ENCODE measurements at regions not wholly inside any gene's neighbourhood (a gene's known extent, or its start where the extent isn't known, plus 50 kb on each side); places are given as distances from the start of the nearest gene placed in this dataset.

DNA sequence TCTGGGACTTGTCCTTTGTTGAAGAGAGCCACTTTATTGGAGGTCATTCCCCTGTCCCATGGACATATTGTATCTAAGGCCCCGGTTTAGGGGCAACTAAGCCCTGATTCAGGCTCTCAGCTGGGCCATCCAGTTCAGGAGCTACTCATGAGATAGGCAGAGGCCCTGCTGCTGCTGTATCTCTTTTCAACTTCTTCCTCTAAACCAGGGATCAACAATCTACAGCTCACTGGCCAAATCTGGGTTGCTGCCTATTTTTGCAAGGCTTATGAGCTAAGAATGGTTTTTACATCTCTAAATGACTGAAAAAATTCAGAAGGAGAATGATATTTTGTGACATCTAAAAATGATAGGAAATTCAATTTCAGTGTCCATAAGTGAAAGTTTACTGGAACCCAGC is 166.8 kb upstream of the GLI3 start:
- ChIA-PET CTCF (no interaction called here), POLR2A (no interaction called here)
- ATAC-seq: no peak
- no peak overlapping the region for H3K4me3 Mint-ChIP-seq
- no peaks in the 10 kb centered on the region for H3K36me3 Mint-ChIP-seq (ENCODE audit: low read depth)
- intact Hi-C loops (cut with micrococcal nuclease): no loop called here
- H3K27ac Mint-ChIP-seq: no peak overlapping the region
- no peak for DNase-seq
- H3K9me3 Mint-ChIP-seq: no peaks in the 10 kb centered on the region
- TF ChIP-seq, protein P1, sequence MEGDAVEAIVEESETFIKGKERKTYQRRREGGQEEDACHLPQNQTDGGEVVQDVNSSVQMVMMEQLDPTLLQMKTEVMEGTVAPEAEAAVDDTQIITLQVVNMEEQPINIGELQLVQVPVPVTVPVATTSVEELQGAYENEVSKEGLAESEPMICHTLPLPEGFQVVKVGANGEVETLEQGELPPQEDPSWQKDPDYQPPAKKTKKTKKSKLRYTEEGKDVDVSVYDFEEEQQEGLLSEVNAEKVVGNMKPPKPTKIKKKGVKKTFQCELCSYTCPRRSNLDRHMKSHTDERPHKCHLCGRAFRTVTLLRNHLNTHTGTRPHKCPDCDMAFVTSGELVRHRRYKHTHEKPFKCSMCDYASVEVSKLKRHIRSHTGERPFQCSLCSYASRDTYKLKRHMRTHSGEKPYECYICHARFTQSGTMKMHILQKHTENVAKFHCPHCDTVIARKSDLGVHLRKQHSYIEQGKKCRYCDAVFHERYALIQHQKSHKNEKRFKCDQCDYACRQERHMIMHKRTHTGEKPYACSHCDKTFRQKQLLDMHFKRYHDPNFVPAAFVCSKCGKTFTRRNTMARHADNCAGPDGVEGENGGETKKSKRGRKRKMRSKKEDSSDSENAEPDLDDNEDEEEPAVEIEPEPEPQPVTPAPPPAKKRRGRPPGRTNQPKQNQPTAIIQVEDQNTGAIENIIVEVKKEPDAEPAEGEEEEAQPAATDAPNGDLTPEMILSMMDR (IDR thresholded peaks at IDR 0.05): no peak
- H3K27me3 Mint-ChIP-seq: no peaks in the 10 kb centered on the region
- no peaks in the 10 kb centered on the region for H3K4me1 Mint-ChIP-seq (ENCODE audit: low read depth)

DNA sequence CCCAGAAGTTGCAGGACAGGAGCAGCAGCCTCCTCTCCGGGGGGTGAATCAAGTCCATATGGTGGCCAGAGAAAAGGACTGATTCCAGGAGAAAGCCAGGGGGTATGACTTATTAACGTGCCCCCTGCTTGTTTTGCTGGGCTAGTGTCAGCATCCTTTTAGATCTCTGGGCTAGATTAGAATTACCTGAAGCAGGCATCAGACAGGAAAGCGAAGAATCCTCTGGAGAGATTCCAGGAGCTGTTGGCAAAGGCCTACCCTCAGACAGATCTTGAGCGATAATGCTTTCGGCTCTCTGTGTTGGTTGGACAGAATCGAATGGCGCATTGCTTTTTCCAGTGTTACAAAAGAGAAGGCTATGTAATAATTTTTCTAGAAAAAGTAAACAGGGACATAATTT is 164.0 kb upstream of the GLI3 start:
- ChIA-PET POLR2A (no interaction called here), CTCF (no interaction called here)
- TF ChIP-seq, protein P1 (IDR thresholded peaks at IDR 0.05): no peak
- DNase-seq (no peak), ATAC-seq (no peak)
- no peaks in the 10 kb centered on the region for H3K27me3 Mint-ChIP-seq
- H3K36me3 Mint-ChIP-seq (ENCODE audit: low read depth): no peaks in the 10 kb centered on the region
- H3K4me1 Mint-ChIP-seq (ENCODE audit: low read depth): no peaks in the 10 kb centered on the region
- intact Hi-C loops (cut with micrococcal nuclease): no loop called here
- H3K27ac Mint-ChIP-seq: no peak overlapping the region
- no peak overlapping the region for H3K4me3 Mint-ChIP-seq
- H3K9me3 Mint-ChIP-seq: no peaks in the 10 kb centered on the region

DNA sequence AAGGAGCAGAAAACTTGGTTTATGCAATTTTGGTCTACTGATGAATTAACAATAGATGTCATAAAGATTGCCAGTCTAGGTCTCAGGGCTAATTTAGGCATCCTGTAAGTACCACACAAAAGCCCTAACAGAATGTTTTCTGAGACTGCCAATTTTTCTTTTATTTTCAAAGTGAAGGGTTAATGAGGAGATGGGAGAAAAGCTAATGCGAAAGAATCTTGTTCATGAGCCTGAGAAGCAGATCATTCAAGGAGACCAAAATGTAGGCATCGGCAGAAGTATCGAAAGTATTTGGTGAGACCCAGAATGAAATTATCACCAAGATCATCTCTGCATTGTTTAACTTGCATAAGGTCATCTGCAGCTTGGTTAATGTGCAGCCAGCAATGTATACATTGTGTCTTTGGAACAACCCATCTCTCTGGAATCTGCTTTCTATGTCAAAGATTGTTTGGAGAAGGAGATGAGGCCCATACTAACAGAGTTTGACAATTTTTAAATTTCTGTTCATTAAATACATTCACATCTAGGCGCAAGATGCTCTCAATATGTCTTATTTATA is 163.3 kb upstream of the GLI3 start:
- Mint-ChIP-seq H3K9me3 (no peaks in the 10 kb centered on the region), H3K27ac (no peak overlapping the region), H3K27me3 (no peaks in the 10 kb centered on the region), H3K4me1 (ENCODE audit: low read depth) (no peaks in the 10 kb centered on the region), H3K36me3 (ENCODE audit: low read depth) (no peaks in the 10 kb centered on the region), H3K4me3 (no peak overlapping the region)
- ChIA-PET CTCF (no interaction called here), POLR2A (no interaction called here)
- intact Hi-C loops (cut with micrococcal nuclease): no loop called here
- ATAC-seq: no peak
- TF ChIP-seq, protein P1 (IDR thresholded peaks at IDR 0.05): no peak
- DNase-seq: no peak

DNA sequence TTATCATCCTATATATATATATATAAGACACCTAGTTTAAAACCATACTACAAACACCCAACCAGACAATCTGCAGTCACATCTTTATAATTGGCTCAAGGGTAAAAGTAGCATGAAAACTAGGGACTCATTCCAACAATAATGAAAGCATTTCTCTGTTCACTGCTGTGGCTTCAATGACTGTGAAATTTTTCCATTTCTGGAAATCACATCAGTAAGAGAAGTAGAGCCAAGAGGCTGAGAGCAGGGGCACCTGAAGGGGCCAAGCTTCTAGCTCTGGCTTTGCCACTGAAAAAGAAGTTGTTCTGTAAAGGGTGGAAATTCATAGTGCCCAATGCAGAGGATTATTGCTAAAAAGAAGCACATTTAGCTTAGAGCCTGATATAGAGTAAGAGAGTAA is 158.6 kb upstream of the GLI3 start:
- TF ChIP-seq, protein P1 (IDR thresholded peaks at IDR 0.05): no peak
- no peaks in the 10 kb centered on the region for H3K4me1 Mint-ChIP-seq (ENCODE audit: low read depth)
- no peaks in the 10 kb centered on the region for H3K9me3 Mint-ChIP-seq
- no peaks in the 10 kb centered on the region for H3K36me3 Mint-ChIP-seq (ENCODE audit: low read depth)
- no peaks in the 10 kb centered on the region for H3K27me3 Mint-ChIP-seq
- no peak overlapping the region for H3K4me3 Mint-ChIP-seq
- intact Hi-C loops (cut with micrococcal nuclease): no loop called here
- POLR2A ChIA-PET: interaction anchor here (0.7 kb wide), 1 partner anchor 143 kb away, joined by 3 read pairs; no protein-coding TSS in a partner anchor
- CTCF ChIA-PET: no interaction called here
- ATAC-seq (no peak), DNase-seq (no peak)
- no peak overlapping the region for H3K27ac Mint-ChIP-seq

DNA sequence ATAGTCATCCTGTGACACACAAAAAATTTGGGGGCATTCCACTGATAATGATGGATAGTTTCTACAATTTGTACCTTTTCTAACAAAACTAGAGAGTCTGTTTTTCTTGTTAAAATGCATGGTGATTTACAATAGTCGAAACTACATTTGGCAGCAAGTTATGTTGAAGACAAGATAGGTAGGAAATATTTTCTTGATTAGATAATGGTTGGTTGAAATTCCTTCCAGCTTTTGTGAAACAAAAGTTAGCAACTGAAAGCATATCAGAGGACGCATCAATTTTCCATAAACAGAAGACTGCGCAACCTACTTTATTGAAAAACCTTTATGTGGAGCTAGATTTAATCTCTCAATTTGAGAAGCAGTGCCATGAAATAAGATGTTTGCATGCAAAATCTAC is 155.8 kb upstream of the GLI3 start:
- ATAC-seq (no peak), DNase-seq (no peak)
- no peak overlapping the region for H3K27ac Mint-ChIP-seq
- CTCF ChIA-PET: no interaction called here
- no peaks in the 10 kb centered on the region for H3K4me1 Mint-ChIP-seq (ENCODE audit: low read depth)
- no peaks in the 10 kb centered on the region for H3K9me3 Mint-ChIP-seq
- no peaks in the 10 kb centered on the region for H3K27me3 Mint-ChIP-seq
- TF ChIP-seq, protein P1 (IDR thresholded peaks at IDR 0.05): no peak
- H3K4me3 Mint-ChIP-seq: no peak overlapping the region
- intact Hi-C loops (cut with micrococcal nuclease): no loop called here
- POLR2A ChIA-PET: no interaction called here
- no peaks in the 10 kb centered on the region for H3K36me3 Mint-ChIP-seq (ENCODE audit: low read depth)

Measured in activated CD8-positive, alpha-beta T cell treated with anti-CD3 and anti-CD28 coated beads for 36 hours (primary cell).